GM18867 (cell line): ENCODE measurements at regions not wholly inside any gene's neighbourhood (a gene's known extent, or its start where the extent isn't known, plus 50 kb on each side); places are given as distances from the start of the nearest gene placed in this dataset.

Experiments used
- ATAC-seq: cut with Tn5 transposase; IDR thresholded peaks from one replicate; pipeline ENCODE4 v1.9.1; 2021; ENCODE audit warnings: mild to moderate bottlenecking, moderate library complexity; ENCODE audit not compliant: unreplicated experiment

GRCh38 chr2:123127236-123127635 is 897.9 kb upstream of the CNTNAP5 start:
- no peak for ATAC-seq

GRCh38 chr2:123128951-123129350 is 896.1 kb upstream of the CNTNAP5 start:
- ATAC-seq = no peak

- ATAC-seq = no peak
Measured at GRCh38 chr2:123136419-123136818, 888.7 kb upstream of the CNTNAP5 start.

- ATAC-seq = no peak
Measured at GRCh38 chr2:123144082-123144481, 881.0 kb upstream of the CNTNAP5 start.

GRCh38 chr2:123153041-123153440 is 872.0 kb upstream of the CNTNAP5 start:
- no peak for ATAC-seq

- ATAC-seq = no peak
Measured at GRCh38 chr2:123154195-123154594, 870.9 kb upstream of the CNTNAP5 start.

GRCh38 chr2:123157016-123157415 is 868.1 kb upstream of the CNTNAP5 start:
- ATAC-seq = no peak

GRCh38 chr2:123162400-123163016 is 862.6 kb upstream of the CNTNAP5 start:
- no peak for ATAC-seq

GRCh38 chr2:123163398-123163797 is 861.7 kb upstream of the CNTNAP5 start:
- ATAC-seq = no peak

GRCh38 chr2:123164216-123164615 is 860.9 kb upstream of the CNTNAP5 start:
- ATAC-seq = no peak

GRCh38 chr2:123165616-123166015 is 859.5 kb upstream of the CNTNAP5 start:
- no peak for ATAC-seq

GRCh38 chr2:123179526-123179925 is 845.6 kb upstream of the CNTNAP5 start:
- ATAC-seq = no peak

GRCh38 chr2:123195957-123196356 is 829.1 kb upstream of the CNTNAP5 start:
- no peak for ATAC-seq

GRCh38 chr2:123200035-123200434 is 825.1 kb upstream of the CNTNAP5 start:
- no peak for ATAC-seq

GRCh38 chr2:123207245-123207644 is 817.8 kb upstream of the CNTNAP5 start:
- ATAC-seq = no peak

GRCh38 chr2:123209202-123209601 is 815.9 kb upstream of the CNTNAP5 start:
- no peak for ATAC-seq

GRCh38 chr2:123211181-123211580 is 813.9 kb upstream of the CNTNAP5 start:
- no peak for ATAC-seq

- ATAC-seq = no peak
Measured at GRCh38 chr2:123245156-123245555, 779.9 kb upstream of the CNTNAP5 start.

GRCh38 chr2:123258877-123259539 is 766.1 kb upstream of the CNTNAP5 start:
- ATAC-seq = no peak

GRCh38 chr2:123262856-123263255 is 762.2 kb upstream of the CNTNAP5 start:
- ATAC-seq = no peak

- ATAC-seq = no peak
Measured at GRCh38 chr2:123283431-123283830, 741.7 kb upstream of the CNTNAP5 start.

GRCh38 chr2:123303731-123304130 is 721.4 kb upstream of the CNTNAP5 start:
- ATAC-seq = no peak
